WI38 (cell line): ENCODE measurements at regions not wholly inside any gene's neighbourhood (a gene's known extent, or its start where the extent isn't known, plus 50 kb on each side); places are given as distances from the start of the nearest gene placed in this dataset.

ENCODE experiments used
- H3K4me3 ChIP-seq: 2 replicates; pipeline ENCODE4 v1.5.1; 2011; ENCODE audit warnings: low read depth, mild to moderate bottlenecking, control low read depth, low read length
- TF ChIP-seq, protein P1 (sequence below): IDR thresholded peaks from 2 replicates; pipeline ENCODE4 v1.5.1; 2012; ENCODE audit warnings: low read depth, mild to moderate bottlenecking, control low read depth, low read length

DNA sequence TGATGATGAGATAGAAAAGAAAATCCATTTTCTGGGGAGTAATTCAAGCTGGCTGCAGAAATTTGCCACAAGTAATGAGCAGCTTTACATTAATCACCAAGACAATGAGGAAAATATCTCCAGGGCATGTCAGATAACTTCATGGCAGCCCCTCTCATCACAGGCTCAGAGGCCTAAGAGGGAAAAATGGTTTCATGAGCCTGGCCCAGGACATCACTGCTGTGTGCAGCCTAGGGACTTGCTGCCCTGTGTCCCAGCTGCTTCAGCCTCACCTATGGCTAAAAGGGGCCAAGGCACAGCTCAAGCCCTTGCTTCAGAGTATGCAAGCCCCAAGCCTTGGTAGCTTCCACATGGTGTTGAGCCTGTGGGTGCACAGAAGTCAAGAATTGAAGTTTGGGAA, 161.7 kb downstream of the OPA1 start:
- TF ChIP-seq, protein P1, sequence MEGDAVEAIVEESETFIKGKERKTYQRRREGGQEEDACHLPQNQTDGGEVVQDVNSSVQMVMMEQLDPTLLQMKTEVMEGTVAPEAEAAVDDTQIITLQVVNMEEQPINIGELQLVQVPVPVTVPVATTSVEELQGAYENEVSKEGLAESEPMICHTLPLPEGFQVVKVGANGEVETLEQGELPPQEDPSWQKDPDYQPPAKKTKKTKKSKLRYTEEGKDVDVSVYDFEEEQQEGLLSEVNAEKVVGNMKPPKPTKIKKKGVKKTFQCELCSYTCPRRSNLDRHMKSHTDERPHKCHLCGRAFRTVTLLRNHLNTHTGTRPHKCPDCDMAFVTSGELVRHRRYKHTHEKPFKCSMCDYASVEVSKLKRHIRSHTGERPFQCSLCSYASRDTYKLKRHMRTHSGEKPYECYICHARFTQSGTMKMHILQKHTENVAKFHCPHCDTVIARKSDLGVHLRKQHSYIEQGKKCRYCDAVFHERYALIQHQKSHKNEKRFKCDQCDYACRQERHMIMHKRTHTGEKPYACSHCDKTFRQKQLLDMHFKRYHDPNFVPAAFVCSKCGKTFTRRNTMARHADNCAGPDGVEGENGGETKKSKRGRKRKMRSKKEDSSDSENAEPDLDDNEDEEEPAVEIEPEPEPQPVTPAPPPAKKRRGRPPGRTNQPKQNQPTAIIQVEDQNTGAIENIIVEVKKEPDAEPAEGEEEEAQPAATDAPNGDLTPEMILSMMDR = no peak
- no peak overlapping the region for H3K4me3 ChIP-seq

DNA sequence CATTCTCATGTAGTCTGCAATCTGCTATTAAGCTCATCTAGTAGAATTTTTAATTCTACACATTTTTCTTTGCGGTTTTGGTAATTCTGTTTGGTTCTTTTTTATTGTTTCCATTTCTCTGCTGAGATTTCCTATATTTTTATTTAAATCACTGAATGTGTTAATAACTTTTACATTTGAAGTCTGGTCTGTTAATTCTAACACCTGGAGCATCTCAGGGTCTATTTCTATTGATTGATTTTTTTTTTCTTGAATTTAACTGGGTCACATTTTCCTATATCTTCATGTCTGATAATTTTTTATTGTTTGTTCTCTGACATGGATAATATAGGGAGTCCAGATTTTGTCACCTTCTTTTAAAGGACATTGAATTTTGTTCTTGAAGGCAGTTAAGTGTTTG, 163.5 kb downstream of the OPA1 start:
- TF ChIP-seq, protein P1 = no peak
- H3K4me3 ChIP-seq = no peak overlapping the region

DNA sequence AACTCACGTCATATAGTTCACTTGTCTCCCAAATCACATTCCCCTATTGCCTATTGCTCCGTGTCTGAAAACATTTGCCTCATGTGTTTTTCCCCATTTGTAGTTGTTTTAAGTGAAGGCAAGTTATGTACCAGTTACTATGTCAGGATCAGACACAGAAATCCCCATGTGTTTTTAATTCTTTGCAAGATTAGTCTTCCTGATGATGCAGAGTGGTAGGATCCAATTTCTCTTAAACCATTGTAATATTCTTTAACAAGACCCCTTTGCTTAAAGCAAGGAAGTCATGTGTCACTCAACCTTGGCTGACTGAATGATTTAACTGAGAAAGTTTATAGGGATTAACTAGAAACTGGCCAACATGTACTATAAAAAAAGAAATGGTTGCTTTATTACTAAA, 164.4 kb downstream of the OPA1 start:
- H3K4me3 ChIP-seq = no peak overlapping the region
- TF ChIP-seq, protein P1 = no peak

DNA sequence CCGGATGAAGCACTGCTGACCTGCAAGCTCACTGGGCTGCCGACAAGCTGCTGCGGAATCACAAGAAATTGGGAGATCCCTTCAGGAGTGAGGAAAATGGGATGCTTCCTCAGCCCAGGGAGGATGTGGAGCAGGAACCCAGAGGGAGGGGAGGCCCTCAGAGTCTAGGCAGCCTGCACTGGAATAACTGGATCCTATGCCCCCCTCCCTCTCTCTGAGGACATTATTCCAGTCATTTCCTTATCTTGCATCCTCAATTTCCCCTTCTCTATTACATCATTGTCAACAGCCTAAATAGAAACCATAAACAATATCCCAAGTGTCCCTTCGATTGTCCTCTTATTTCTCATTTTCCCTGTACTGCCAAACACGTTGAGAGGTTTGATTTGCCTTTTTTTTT, 169.0 kb downstream of the OPA1 start:
- H3K4me3 ChIP-seq = no peak overlapping the region
- TF ChIP-seq, protein P1 = no peak

DNA sequence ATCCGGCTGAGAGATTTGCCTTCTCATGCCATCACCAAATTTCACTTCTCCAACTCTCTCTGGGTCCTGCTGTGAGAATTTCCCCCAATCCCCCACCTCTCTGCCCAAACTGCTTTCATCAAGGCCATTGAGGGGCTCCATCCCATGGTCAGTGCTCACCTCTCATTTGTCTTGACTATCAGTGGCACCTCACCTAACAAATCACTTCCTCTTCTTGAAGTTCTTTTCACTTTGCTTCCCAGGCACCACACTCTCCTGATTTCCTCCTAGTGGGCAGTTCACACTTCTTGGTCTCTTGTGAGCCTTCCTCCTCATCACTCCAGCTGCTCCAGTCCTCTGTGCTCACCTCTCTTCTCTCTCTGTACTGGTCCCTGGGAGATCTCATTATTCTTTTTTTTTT, 169.6 kb downstream of the OPA1 start:
- TF ChIP-seq, protein P1 = no peak
- no peak overlapping the region for H3K4me3 ChIP-seq

DNA sequence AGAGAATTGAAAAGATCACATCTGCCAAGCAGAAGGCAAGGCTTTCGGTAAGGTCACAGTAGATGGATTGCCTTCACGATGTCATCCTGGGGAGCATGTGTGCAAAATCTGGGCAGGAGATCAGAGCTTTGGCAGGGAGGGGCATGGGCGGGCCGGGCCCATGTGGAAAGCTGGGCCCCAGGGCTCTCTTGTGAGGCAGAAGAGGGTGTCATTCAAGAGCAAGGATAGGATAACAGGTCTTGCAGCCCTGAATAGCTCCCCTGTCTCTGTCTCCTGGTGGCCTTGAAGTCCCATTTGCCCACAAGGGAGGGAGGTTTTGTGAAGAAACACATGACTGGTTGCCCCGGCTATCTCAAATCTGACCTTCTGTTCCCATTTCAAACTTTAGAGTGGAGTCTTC, 172.0 kb downstream of the OPA1 start:
- TF ChIP-seq, protein P1 = no peak
- no peak overlapping the region for H3K4me3 ChIP-seq

DNA sequence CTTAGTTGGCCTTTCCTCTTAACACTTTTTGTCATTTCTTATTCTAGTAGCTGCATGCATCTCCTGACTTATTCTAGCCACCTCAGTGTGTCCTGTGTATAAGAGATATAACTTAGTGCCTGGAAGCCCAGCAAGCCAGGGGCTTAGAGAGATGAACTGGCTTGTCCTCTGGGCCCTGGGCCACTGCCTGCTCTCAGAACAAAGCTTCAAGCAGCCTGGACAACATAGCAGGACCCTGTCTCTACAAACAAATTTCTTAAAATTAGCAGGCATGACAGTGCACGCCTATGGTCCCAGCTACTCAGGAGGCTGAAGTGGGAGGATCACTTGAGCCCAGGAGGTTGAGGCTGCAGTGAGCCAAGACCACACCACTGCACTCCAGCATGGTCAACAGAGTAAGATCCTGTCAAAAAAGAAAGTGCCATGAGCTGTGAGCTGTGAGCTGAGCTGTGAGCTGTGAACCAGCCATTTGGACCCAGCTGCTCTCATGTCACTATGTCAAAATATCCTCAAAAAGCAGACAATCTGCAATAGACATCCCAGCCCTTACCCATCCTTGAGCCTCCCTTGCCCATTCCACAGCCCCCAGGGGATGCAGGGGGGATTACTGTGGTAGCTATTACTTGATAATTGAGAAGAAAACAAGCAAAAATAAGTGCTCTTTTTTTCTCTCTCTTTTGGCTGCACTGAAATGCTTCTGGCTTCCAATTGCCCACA, 174.5 kb downstream of the OPA1 start:
- H3K4me3 ChIP-seq = no peak overlapping the region
- TF ChIP-seq, protein P1 = no peak
